Loucy (cell line): ENCODE measurements at regions not wholly inside any gene's neighbourhood (a gene's known extent, or its start where the extent isn't known, plus 50 kb on each side); places are given as distances from the start of the nearest gene placed in this dataset.
"Not testable (repeated sequence)": the region's sequence is repeated elsewhere in the genome, so short reads cannot be mapped to it uniquely, and the experiment has no call there.

Source experiments
- H2AFZ ChIP-seq: fragments of 200-600 bp; sonication (generic); 2 replicates; pipeline ENCODE4 v1.6.0; 2016; ENCODE audit warnings: antibody characterized with exemption, mild to moderate bottlenecking, low read length, moderate library complexity
- H3F3A ChIP-seq: fragments of 200-600 bp; 2 replicates; pipeline ENCODE4 v1.6.0; 2016; ENCODE audit warnings: antibody characterized with exemption, low read depth, mild to moderate bottlenecking
- H3K27me3 ChIP-seq: fragments of 200-600 bp; sonication (generic); 2 replicates; pipeline ENCODE4 v1.6.1; 2014; ENCODE audit warnings: low read length, mild to moderate bottlenecking; ENCODE audit not compliant: insufficient read depth, poor library complexity, severe bottlenecking
- H3K36me3 ChIP-seq: fragments of 200-600 bp; sonication (generic); 2 replicates; pipeline ENCODE4 v1.6.1; 2016; ENCODE audit warnings: low read length; ENCODE audit not compliant: insufficient read depth
- H3K4me1 ChIP-seq: fragments of 200-600 bp; sonication (generic); 2 replicates; pipeline ENCODE4 v1.5.1; 2014; ENCODE audit warnings: low read length, mild to moderate bottlenecking; ENCODE audit not compliant: insufficient read depth, poor library complexity, severe bottlenecking
- H3K4me2 ChIP-seq: fragments of 200-600 bp; sonication (generic); 2 replicates; pipeline ENCODE4 v1.6.0; 2014; ENCODE audit warnings: antibody characterized with exemption, low read length, low read depth, mild to moderate bottlenecking; ENCODE audit not compliant: poor library complexity, severe bottlenecking
- H3K4me3 ChIP-seq: fragments of 200-600 bp; sonication (generic); 2 replicates; pipeline ENCODE4 v1.5.1; 2014; ENCODE audit warnings: low read length, mild to moderate bottlenecking, mixed read lengths; ENCODE audit not compliant: poor library complexity, severe bottlenecking
- H3K79me2 ChIP-seq: fragments of 200-600 bp; sonication (generic); 2 replicates; pipeline ENCODE4 v1.6.1; 2014; ENCODE audit warnings: low read length; ENCODE audit not compliant: insufficient read depth
- H3K9ac ChIP-seq: fragments of 200-600 bp; sonication (generic); 2 replicates; pipeline ENCODE4 v1.6.0; 2014; ENCODE audit warnings: mild to moderate bottlenecking, low read depth, low read length, moderate library complexity; ENCODE audit not compliant: poor library complexity, severe bottlenecking
- H3K9me2 ChIP-seq: fragments of 200-600 bp; sonication (generic); replicated peaks from 2 replicates; pipeline ENCODE4 v1.6.1; 2016; ENCODE audit warnings: low read depth, low read length, mixed read lengths
- H3K9me3 ChIP-seq: fragments of 200-600 bp; sonication (generic); 2 replicates; pipeline ENCODE4 v1.6.1; 2014; ENCODE audit warnings: mild to moderate bottlenecking, antibody characterized with exemption, low read length, low read depth; ENCODE audit not compliant: insufficient read depth
- H4K20me1 ChIP-seq: fragments of 200-600 bp; sonication (generic); 2 replicates; pipeline ENCODE4 v1.6.0; 2014; ENCODE audit warnings: antibody characterized with exemption, low read length, mild to moderate bottlenecking; ENCODE audit not compliant: insufficient read depth, poor library complexity, severe bottlenecking
- EZH2phosphoT487 ChIP-seq: fragments of 200-600 bp; IDR thresholded peaks from 2 replicates; pipeline ENCODE4 v1.6.1; 2018; ENCODE audit warnings: antibody characterized with exemption, mild to moderate bottlenecking, moderate library complexity, borderline replicate concordance
- TF ChIP-seq, protein P1 (sequence below): fragments of 200-600 bp; sonication (generic); conservative IDR thresholded peaks from 2 replicates; pipeline ENCODE4 v1.5.1; 2014; ENCODE audit warnings: mild to moderate bottlenecking, antibody characterized with exemption, low read length

DNA sequence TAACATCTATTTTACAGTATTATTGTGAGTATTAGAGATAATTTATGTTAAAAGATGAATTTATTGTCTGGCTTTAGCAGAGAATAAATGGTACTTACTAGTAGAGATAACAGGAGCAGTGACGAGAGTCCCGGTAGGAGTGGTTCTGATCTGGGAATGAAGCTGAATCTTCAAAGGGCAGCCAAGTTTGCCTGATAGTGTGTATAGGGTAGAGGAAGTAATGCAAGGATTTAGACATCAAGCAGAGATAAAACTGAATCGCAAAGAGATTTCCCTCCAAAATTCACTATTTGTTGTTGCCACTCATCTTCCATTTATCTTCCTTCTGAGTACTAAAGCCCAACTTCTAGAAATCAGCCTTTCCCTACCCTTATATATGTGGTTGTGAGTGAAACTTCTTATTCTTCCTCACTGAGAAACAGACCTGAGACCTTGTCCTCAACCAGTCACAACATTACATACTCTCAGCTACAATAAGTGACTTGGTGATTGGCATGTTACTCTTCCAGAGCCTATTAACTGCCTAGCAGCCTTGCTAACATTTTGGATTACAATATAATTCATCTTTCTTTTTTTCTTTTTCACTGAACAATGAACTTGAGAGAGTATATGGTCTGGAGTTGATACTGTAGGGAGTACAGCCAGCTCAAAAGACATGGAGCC is 692.7 kb upstream of the ZNF385D start:
- no peaks in the 10 kb centered on the region for H3F3A ChIP-seq
- H3K4me1 ChIP-seq, result peaks cover 8% of the 10 kb centered on the region
- no peaks in the 10 kb centered on the region for H3K36me3 ChIP-seq
- H3K4me3 ChIP-seq, result no peak overlapping the region
- no peak overlapping the region for H3K9ac ChIP-seq
- H3K4me2 ChIP-seq, result no peak overlapping the region
- TF ChIP-seq, protein P1, sequence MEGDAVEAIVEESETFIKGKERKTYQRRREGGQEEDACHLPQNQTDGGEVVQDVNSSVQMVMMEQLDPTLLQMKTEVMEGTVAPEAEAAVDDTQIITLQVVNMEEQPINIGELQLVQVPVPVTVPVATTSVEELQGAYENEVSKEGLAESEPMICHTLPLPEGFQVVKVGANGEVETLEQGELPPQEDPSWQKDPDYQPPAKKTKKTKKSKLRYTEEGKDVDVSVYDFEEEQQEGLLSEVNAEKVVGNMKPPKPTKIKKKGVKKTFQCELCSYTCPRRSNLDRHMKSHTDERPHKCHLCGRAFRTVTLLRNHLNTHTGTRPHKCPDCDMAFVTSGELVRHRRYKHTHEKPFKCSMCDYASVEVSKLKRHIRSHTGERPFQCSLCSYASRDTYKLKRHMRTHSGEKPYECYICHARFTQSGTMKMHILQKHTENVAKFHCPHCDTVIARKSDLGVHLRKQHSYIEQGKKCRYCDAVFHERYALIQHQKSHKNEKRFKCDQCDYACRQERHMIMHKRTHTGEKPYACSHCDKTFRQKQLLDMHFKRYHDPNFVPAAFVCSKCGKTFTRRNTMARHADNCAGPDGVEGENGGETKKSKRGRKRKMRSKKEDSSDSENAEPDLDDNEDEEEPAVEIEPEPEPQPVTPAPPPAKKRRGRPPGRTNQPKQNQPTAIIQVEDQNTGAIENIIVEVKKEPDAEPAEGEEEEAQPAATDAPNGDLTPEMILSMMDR, result no peak
- TF ChIP-seq EZH2phosphoT487, result no peak
- no peaks in the 10 kb centered on the region for H3K9me3 ChIP-seq
- no peaks in the 10 kb centered on the region for H3K9me2 ChIP-seq
- H3K27me3 ChIP-seq, result no peaks in the 10 kb centered on the region
- peak overlapping the region; percentile 43 for H2AFZ ChIP-seq
- no peaks in the 10 kb centered on the region for H3K79me2 ChIP-seq
- no peaks in the 10 kb centered on the region for H4K20me1 ChIP-seq

DNA sequence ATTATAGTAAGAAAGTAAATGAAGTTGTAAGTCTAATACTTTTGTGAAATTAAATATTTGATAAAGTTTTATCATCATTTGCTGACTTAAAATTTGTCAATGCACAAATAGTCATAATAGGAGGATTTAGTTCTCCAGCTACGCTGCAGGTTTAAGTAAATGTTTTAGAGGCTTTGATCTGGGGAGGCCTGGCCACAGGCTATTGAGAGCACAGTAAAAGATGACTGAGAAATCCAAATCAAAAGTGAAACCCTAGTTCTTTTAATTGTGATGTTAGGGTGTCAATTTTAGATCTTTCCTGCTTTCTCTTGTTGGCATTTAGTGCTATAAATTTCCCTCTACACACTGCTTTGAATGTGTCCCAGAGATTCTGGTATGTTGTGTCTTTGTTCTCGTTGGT is 694.3 kb upstream of the ZNF385D start:
- not testable (repeated sequence) for H3K36me3 ChIP-seq
- peak overlapping the region; percentile 2 for H3K4me2 ChIP-seq

DNA sequence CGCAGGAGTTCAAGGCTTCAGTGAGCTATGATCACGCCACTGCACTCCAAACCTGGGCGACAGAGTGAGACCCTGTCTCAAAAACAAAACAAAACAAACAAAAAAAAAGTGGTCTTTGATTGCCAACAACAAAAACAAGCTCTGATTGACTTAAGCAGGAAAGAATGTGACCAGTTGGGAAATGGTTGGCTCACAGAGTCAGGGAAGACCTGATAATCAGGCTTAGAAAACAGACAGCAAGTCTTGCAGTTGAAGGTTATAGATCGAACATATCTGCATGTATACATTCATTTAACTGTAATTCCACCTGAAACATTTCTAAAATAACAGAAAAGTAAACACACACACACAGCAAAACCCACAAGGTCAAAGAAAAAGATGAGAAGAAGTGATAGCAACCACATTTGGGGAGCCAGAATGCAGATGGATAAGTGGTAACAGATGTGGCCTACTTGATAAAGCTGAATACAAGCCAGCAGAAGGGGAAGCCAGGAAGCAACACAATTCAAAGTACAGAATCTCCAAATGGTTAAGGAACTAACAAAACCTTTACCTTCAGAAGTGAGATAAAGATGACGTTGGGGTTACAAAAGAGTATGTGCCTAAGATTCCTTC is 699.9 kb upstream of the ZNF385D start:
- Histone ChIP-seq H3K9me3 (no peaks in the 10 kb centered on the region; the same call in 1 of the 2 replicates), H2AFZ (no peak overlapping the region), H3K9ac (peak overlapping the region; percentile 63), H3K79me2 (no peaks in the 10 kb centered on the region), H4K20me1 (no peaks in the 10 kb centered on the region), H3K4me3 (peak overlapping the region; percentile 46), H3F3A (peaks cover 11% of the 10 kb centered on the region), H3K27me3 (no peaks in the 10 kb centered on the region), H3K9me2 (no peaks in the 10 kb centered on the region), H3K36me3 (no peaks in the 10 kb centered on the region), H3K4me1 (peaks cover 50% of the 10 kb centered on the region), H3K4me2 (peak overlapping the region; percentile 66)
- TF ChIP-seq, protein P1, result no peak
- no peak for TF ChIP-seq EZH2phosphoT487

More for the DNA sequence above, 694.3 kb upstream of the ZNF385D start:
- not testable (repeated sequence) for H3F3A ChIP-seq, H3K79me2 ChIP-seq, H2AFZ ChIP-seq, H3K9me3 ChIP-seq, H3K4me3 ChIP-seq, H4K20me1 ChIP-seq, H3K27me3 ChIP-seq, H3K9me2 ChIP-seq
- Histone ChIP-seq H3K9ac (peak overlapping the region; percentile 43), H3K4me1 (peaks cover 14% of the 10 kb centered on the region)
